ENCODE measurements at regions not wholly inside any gene's neighbourhood (a gene's known extent, or its start where the extent isn't known, plus 50 kb on each side); places are given as distances from the start of the nearest gene placed in this dataset.

- no peaks in the 10 kb centered on the region for H3F3A ChIP-seq (ENCODE audit: insufficient read depth)
- no peak overlapping the region for H3K27ac ChIP-seq
- in situ Hi-C loops (cut with MboI): no loop called here
- H3K79me2 ChIP-seq (ENCODE audit: insufficient read depth): no peaks in the 10 kb centered on the region
- H3K9ac ChIP-seq: no peak overlapping the region
- H4K20me1 ChIP-seq (ENCODE audit: insufficient read depth): no peaks in the 10 kb centered on the region
- TF ChIP-seq EZH2 (IDR thresholded peaks at IDR 0.05; ENCODE audit: insufficient read depth, poor library complexity, severe bottlenecking): no peak
- no peak for TF ChIP-seq EZH2phosphoT487 (IDR thresholded peaks at IDR 0.05; ENCODE audit: insufficient read depth, low read depth)
- no peaks in the 10 kb centered on the region for H3K9me3 ChIP-seq (ENCODE audit: low read depth)
- WGBS, 2 experiments (ENCODE audit: low coverage in 1 of 2, low lambda C conversion rate in 2 of 2, missing lambda C conversion rate in 2 of 2): 61 to 62% methylated on average over 17 of the region's 17 CpGs
- DNase-seq: no peak
- no peaks in the 10 kb centered on the region for H3K4me1 ChIP-seq (ENCODE audit: insufficient read depth)
- no peak overlapping the region for H3K4me2 ChIP-seq (ENCODE audit: unreplicated experiment)
- H3K4me3 ChIP-seq: no peak overlapping the region
- H3K9me2 ChIP-seq (ENCODE audit: insufficient read depth): no peaks in the 10 kb centered on the region
- no peaks in the 10 kb centered on the region for H3K36me3 ChIP-seq (ENCODE audit: low read depth)
- no peak overlapping the region for H2AFZ ChIP-seq
- no peaks in the 10 kb centered on the region for H3K27me3 ChIP-seq (replicated peaks; ENCODE audit: insufficient read depth)
Observed at GRCh38 chr9:129524582-129525270, 96.2 kb downstream of the C9orf50 start.

- Histone ChIP-seq H3F3A (ENCODE audit: insufficient read depth) (no peaks in the 10 kb centered on the region), H3K9ac (no peak overlapping the region), H3K79me2 (ENCODE audit: insufficient read depth) (no peaks in the 10 kb centered on the region), H3K4me2 (ENCODE audit: unreplicated experiment) (no peak overlapping the region), H3K27me3 (replicated peaks; ENCODE audit: insufficient read depth) (no peaks in the 10 kb centered on the region), H3K4me1 (ENCODE audit: insufficient read depth) (no peaks in the 10 kb centered on the region), H3K36me3 (ENCODE audit: low read depth) (no peaks in the 10 kb centered on the region), H3K27ac (no peak overlapping the region), H3K9me2 (ENCODE audit: insufficient read depth) (no peaks in the 10 kb centered on the region), H4K20me1 (ENCODE audit: insufficient read depth) (no peaks in the 10 kb centered on the region), H3K4me3 (no peak overlapping the region), H3K9me3 (ENCODE audit: low read depth) (no peaks in the 10 kb centered on the region), H2AFZ (no peak overlapping the region)
- 69 to 75% methylated on average over 8 of the region's 8 CpGs for WGBS, 2 experiments (ENCODE audit: low coverage in 1 of 2, low lambda C conversion rate in 2 of 2, missing lambda C conversion rate in 2 of 2)
- TF ChIP-seq EZH2phosphoT487 (IDR thresholded peaks at IDR 0.05; ENCODE audit: insufficient read depth, low read depth) (no peak), EZH2 (IDR thresholded peaks at IDR 0.05; ENCODE audit: insufficient read depth, poor library complexity, severe bottlenecking) (no peak)
- DNase-seq: no peak
- in situ Hi-C loops (cut with MboI): no loop called here
Observed at GRCh38 chr9:129523943-129524581, 96.8 kb downstream of the C9orf50 start.

- no peaks in the 10 kb centered on the region for H3K9me2 ChIP-seq (ENCODE audit: insufficient read depth)
- H2AFZ ChIP-seq: no peak overlapping the region
- H3K4me3 ChIP-seq: no peak overlapping the region
- H3K36me3 ChIP-seq (ENCODE audit: low read depth): no peaks in the 10 kb centered on the region
- no peaks in the 10 kb centered on the region for H3K4me1 ChIP-seq (ENCODE audit: insufficient read depth)
- WGBS, 2 experiments (ENCODE audit: low coverage in 1 of 2, low lambda C conversion rate in 2 of 2, missing lambda C conversion rate in 2 of 2): 85 to 91% methylated on average over 7 of the region's 7 CpGs
- H3F3A ChIP-seq (ENCODE audit: insufficient read depth): no peaks in the 10 kb centered on the region
- in situ Hi-C loops (cut with MboI): no loop called here
- H3K9ac ChIP-seq: no peak overlapping the region
- H3K27me3 ChIP-seq (replicated peaks; ENCODE audit: insufficient read depth): no peaks in the 10 kb centered on the region
- no peaks in the 10 kb centered on the region for H3K9me3 ChIP-seq (ENCODE audit: low read depth)
- no peak overlapping the region for H3K27ac ChIP-seq
- no peak for TF ChIP-seq EZH2phosphoT487 (IDR thresholded peaks at IDR 0.05; ENCODE audit: insufficient read depth, low read depth)
- TF ChIP-seq EZH2 (IDR thresholded peaks at IDR 0.05; ENCODE audit: insufficient read depth, poor library complexity, severe bottlenecking): no peak
- H3K79me2 ChIP-seq (ENCODE audit: insufficient read depth): no peaks in the 10 kb centered on the region
- H4K20me1 ChIP-seq (ENCODE audit: insufficient read depth): no peaks in the 10 kb centered on the region
- no peak overlapping the region for H3K4me2 ChIP-seq (ENCODE audit: unreplicated experiment)
- no peak for DNase-seq
Observed at GRCh38 chr9:129522351-129522750, 98.5 kb downstream of the C9orf50 start.

GRCh38 chr9:129520082-129520481, 100.8 kb downstream of the C9orf50 start:
- Histone ChIP-seq H3K27me3 (replicated peaks; ENCODE audit: insufficient read depth) (no peaks in the 10 kb centered on the region), H3K27ac (no peak overlapping the region), H2AFZ (no peak overlapping the region), H3K9ac (no peak overlapping the region), H3K9me2 (ENCODE audit: insufficient read depth) (no peaks in the 10 kb centered on the region), H3K4me1 (ENCODE audit: insufficient read depth) (no peaks in the 10 kb centered on the region), H3K36me3 (ENCODE audit: low read depth) (no peaks in the 10 kb centered on the region), H4K20me1 (ENCODE audit: insufficient read depth) (no peaks in the 10 kb centered on the region), H3F3A (ENCODE audit: insufficient read depth) (no peaks in the 10 kb centered on the region), H3K79me2 (ENCODE audit: insufficient read depth) (no peaks in the 10 kb centered on the region), H3K9me3 (ENCODE audit: low read depth) (no peaks in the 10 kb centered on the region), H3K4me2 (ENCODE audit: unreplicated experiment) (no peak overlapping the region), H3K4me3 (no peak overlapping the region)
- DNase-seq: no peak
- TF ChIP-seq EZH2phosphoT487 (IDR thresholded peaks at IDR 0.05; ENCODE audit: insufficient read depth, low read depth) (no peak), EZH2 (IDR thresholded peaks at IDR 0.05; ENCODE audit: insufficient read depth, poor library complexity, severe bottlenecking) (no peak)
- 69 to 70% methylated on average over 3 of the region's 3 CpGs for WGBS, 2 experiments (ENCODE audit: low coverage in 1 of 2, low lambda C conversion rate in 2 of 2, missing lambda C conversion rate in 2 of 2)
- in situ Hi-C loops (cut with MboI): no loop called here

Measured in GM23248 (cell line).